Activated B cell treated with CpG ODN at 0.5 μM for 24 hours (primary cell): ENCODE measurements at regions not wholly inside any gene's neighbourhood (a gene's known extent, or its start where the extent isn't known, plus 50 kb on each side); places are given as distances from the start of the nearest gene placed in this dataset.

Experiments
- ATAC-seq: fragments of 200-7000 bp; cut with Tn5 transposase; one replicate; pipeline ENCODE4 v1.10.0; 2021; ENCODE audit warnings: low read depth, mild to moderate bottlenecking, moderate library complexity
- CTCF ChIA-PET: fragments of 350-600 bp; sonication (Branson Sonifier 250); formaldehyde crosslinking; loops from one replicate; lab custom pipeline; 2021; ENCODE audit warnings: antibody characterized with exemption; lab: Charles Lee
- POLR2A ChIA-PET: fragments of 350-600 bp; sonication (Branson Sonifier 250); formaldehyde crosslinking; loops from one replicate; lab custom pipeline; 2021; ENCODE audit warnings: antibody characterized with exemption; lab: Charles Lee
- DNase-seq: peaks from one replicate; pipeline ENCODE4 v3.0.0; 2022
- H3K27ac Mint-ChIP-seq: one replicate; pipeline ENCODE4 v1.8.0; 2020; ENCODE audit warnings: mixed read lengths
- H3K27me3 Mint-ChIP-seq: one replicate; pipeline ENCODE4 v1.8.0; 2021; ENCODE audit warnings: mixed read lengths
- H3K36me3 Mint-ChIP-seq: one replicate; pipeline ENCODE4 v1.8.0; 2021; ENCODE audit warnings: low read depth, mixed read lengths
- H3K4me1 Mint-ChIP-seq: one replicate; pipeline ENCODE4 v1.8.0; 2021; ENCODE audit warnings: mixed read lengths
- H3K4me3 Mint-ChIP-seq: one replicate; pipeline ENCODE4 v1.8.0; 2020; ENCODE audit warnings: mild to moderate bottlenecking, mixed read lengths
- H3K9me3 Mint-ChIP-seq: one replicate; pipeline ENCODE4 v1.8.0; 2020; ENCODE audit warnings: mixed read lengths
- intact Hi-C: fragments of 100-400 bp; cut with micrococcal nuclease; formaldehyde crosslinking; loops from one replicate; pipeline ENCODE4 v1.15.1; 2024
- TF ChIP-seq, protein P1 (sequence below): fragments of 200-600 bp; IDR thresholded peaks from one replicate; pipeline ENCODE4 v1.8.0; 2022; ENCODE audit warnings: antibody characterized with exemption, mild to moderate bottlenecking

DNA sequence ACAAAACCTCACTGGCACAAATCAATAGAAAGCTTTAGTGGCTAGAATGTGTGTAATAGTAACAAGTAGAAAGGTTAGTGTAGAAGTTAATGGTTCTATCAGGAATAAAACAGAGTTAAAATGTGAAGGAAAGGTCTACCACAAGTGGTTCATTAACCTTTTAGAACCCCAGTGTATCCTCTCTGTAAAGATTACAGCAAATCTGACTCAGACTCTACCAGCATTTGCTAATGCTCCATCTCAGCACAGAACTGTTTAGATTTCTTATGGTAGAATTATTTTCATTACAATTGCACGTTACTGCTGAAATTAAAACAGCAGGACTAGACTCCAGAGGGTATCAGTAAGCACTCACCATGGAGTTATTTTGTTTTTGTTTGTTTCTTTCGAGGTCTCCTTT lies 609.0 kb upstream of the LMO3 start:
- TF ChIP-seq, protein P1, sequence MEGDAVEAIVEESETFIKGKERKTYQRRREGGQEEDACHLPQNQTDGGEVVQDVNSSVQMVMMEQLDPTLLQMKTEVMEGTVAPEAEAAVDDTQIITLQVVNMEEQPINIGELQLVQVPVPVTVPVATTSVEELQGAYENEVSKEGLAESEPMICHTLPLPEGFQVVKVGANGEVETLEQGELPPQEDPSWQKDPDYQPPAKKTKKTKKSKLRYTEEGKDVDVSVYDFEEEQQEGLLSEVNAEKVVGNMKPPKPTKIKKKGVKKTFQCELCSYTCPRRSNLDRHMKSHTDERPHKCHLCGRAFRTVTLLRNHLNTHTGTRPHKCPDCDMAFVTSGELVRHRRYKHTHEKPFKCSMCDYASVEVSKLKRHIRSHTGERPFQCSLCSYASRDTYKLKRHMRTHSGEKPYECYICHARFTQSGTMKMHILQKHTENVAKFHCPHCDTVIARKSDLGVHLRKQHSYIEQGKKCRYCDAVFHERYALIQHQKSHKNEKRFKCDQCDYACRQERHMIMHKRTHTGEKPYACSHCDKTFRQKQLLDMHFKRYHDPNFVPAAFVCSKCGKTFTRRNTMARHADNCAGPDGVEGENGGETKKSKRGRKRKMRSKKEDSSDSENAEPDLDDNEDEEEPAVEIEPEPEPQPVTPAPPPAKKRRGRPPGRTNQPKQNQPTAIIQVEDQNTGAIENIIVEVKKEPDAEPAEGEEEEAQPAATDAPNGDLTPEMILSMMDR, result no peak
- H3K4me3 Mint-ChIP-seq, result no peak overlapping the region
- no peaks in the 10 kb centered on the region for H3K27me3 Mint-ChIP-seq
- DNase-seq (no peak), ATAC-seq (no peak)
- no peaks in the 10 kb centered on the region for H3K36me3 Mint-ChIP-seq
- no peaks in the 10 kb centered on the region for H3K9me3 Mint-ChIP-seq
- POLR2A ChIA-PET, result no interaction called here
- intact Hi-C loops, result no loop called here
- no peaks in the 10 kb centered on the region for H3K4me1 Mint-ChIP-seq
- H3K27ac Mint-ChIP-seq, result no peak overlapping the region
- CTCF ChIA-PET, result no interaction called here

DNA sequence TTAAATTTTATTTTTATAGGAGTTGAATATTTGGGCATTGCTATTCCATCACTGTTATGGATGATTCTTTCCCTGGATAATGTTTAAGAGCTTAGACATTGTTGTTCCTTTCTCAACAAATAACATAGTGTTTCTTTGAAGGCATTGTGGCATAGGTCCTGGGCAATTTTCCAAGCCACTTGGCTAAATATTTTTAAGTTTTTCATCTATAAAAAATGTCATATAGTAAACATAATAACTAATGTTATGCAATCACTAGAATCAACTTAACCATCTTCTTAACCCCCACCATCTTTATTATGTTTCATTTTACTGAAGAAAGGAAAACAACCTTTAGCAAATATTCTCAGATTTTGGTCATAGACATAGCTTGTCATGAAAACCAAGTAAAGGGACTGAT lies 600.6 kb upstream of the LMO3 start:
- Mint-ChIP-seq H3K36me3 (no peaks in the 10 kb centered on the region), H3K4me1 (no peaks in the 10 kb centered on the region), H3K9me3 (peaks cover 9% of the 10 kb centered on the region), H3K27ac (no peak overlapping the region), H3K27me3 (no peaks in the 10 kb centered on the region), H3K4me3 (no peak overlapping the region)
- TF ChIP-seq, protein P1, result no peak
- CTCF ChIA-PET, result no interaction called here
- DNase-seq, result no peak
- intact Hi-C loops, result no loop called here
- ATAC-seq, result no peak
- POLR2A ChIA-PET, result no interaction called here

GRCh38 chr12:17204289-17205054 lies 598.5 kb upstream of the LMO3 start:
- Mint-ChIP-seq H3K4me3 (no peak overlapping the region), H3K36me3 (no peaks in the 10 kb centered on the region), H3K27me3 (no peaks in the 10 kb centered on the region), H3K27ac (no peak overlapping the region), H3K9me3 (peaks cover 9% of the 10 kb centered on the region), H3K4me1 (no peaks in the 10 kb centered on the region)
- ChIA-PET CTCF (no interaction called here), POLR2A (no interaction called here)
- ATAC-seq, result no peak
- DNase-seq, result no peak
- intact Hi-C loops, result no loop called here
- TF ChIP-seq, protein P1, result no peak

- Mint-ChIP-seq H3K27ac (no peak overlapping the region), H3K4me3 (no peak overlapping the region), H3K27me3 (no peaks in the 10 kb centered on the region), H3K36me3 (no peaks in the 10 kb centered on the region), H3K4me1 (no peaks in the 10 kb centered on the region), H3K9me3 (peaks cover 7% of the 10 kb centered on the region)
- DNase-seq (no peak), ATAC-seq (no peak)
- ChIA-PET CTCF (no interaction called here), POLR2A (no interaction called here)
- TF ChIP-seq, protein P1, result no peak
- intact Hi-C loops, result no loop called here
These were observed 597.5 kb upstream of the LMO3 start for GRCh38 chr12:17203497-17203896.

- Mint-ChIP-seq H3K4me1 (no peaks in the 10 kb centered on the region), H3K4me3 (no peak overlapping the region), H3K27me3 (no peaks in the 10 kb centered on the region), H3K36me3 (no peaks in the 10 kb centered on the region), H3K27ac (no peak overlapping the region), H3K9me3 (peaks cover 6% of the 10 kb centered on the region)
- DNase-seq (no peak), ATAC-seq (no peak)
- ChIA-PET CTCF (no interaction called here), POLR2A (no interaction called here)
- intact Hi-C loops, result no loop called here
- TF ChIP-seq, protein P1, result no peak
These were observed 592.0 kb upstream of the LMO3 start for GRCh38 chr12:17197971-17198370.
